Lower lobe of right lung (tissue), 2 donors: ENCODE measurements at regions not wholly inside any gene's neighbourhood (a gene's known extent, or its start where the extent isn't known, plus 50 kb on each side); places are given as distances from the start of the nearest gene placed in this dataset.
A peak's percentile ranks its signal among the peaks of the same experiment; 100 is the strongest.

Experiments
- ATAC-seq, 2 donors: fragments of 200-7000 bp; cut with Tn5 transposase; one replicate each; pipeline ENCODE4 v1.9.1; 2020 to 2022; ENCODE audit warnings: mild to moderate bottlenecking in 2 of 2, moderate library complexity in 2 of 2
- DNase-seq: peaks from one replicate; pipeline ENCODE4 v3.0.0-alpha.2; 2020
- H3K27ac ChIP-seq: fragments of 200-600 bp; one replicate; pipeline ENCODE4 v1.8.0; 2022
- H3K27me3 ChIP-seq: fragments of 200-600 bp; one replicate; pipeline ENCODE4 v1.8.0; 2022; ENCODE audit warnings: low read depth
- H3K36me3 ChIP-seq: fragments of 200-600 bp; one replicate; pipeline ENCODE4 v1.8.0; 2022; ENCODE audit warnings: mild to moderate bottlenecking
- H3K4me1 ChIP-seq: fragments of 200-600 bp; one replicate; pipeline ENCODE4 v1.8.0; 2022
- H3K4me3 ChIP-seq: fragments of 200-600 bp; one replicate; pipeline ENCODE4 v1.8.0; 2022; ENCODE audit warnings: mild to moderate bottlenecking
- H3K9me3 ChIP-seq: fragments of 200-600 bp; one replicate; pipeline ENCODE4 v1.8.0; 2022
- CTCF ChIP-seq: fragments of 200-600 bp; IDR thresholded peaks from one replicate; pipeline ENCODE4 v1.8.0; 2022; ENCODE audit warnings: antibody characterized with exemption, mild to moderate bottlenecking
- intact Hi-C: fragments of 100-400 bp; cut with DNase I; formaldehyde crosslinking; loops from one replicate; pipeline ENCODE4 v1.11.0; 2022
- donor health status: DM: no; HTN: yes; CAD: no; lungs with severe emphysema.

- ATAC-seq = no peak
- no peak for TF ChIP-seq CTCF
- H3K4me3 ChIP-seq = no peak overlapping the region
Observed at GRCh38 chr21:45343891-45344290, 56.2 kb upstream of the POFUT2 start.

GRCh38 chr21:45344576-45344975 is 56.9 kb upstream of the POFUT2 start:
- intact Hi-C loops = no loop called here
- Histone ChIP-seq H3K4me1 (peaks cover 27% of the 10 kb centered on the region), H3K27ac (no peak overlapping the region), H3K27me3 (no peaks in the 10 kb centered on the region), H3K9me3 (no peaks in the 10 kb centered on the region), H3K4me3 (no peak overlapping the region), H3K36me3 (no peaks in the 10 kb centered on the region)
- no peak for ATAC-seq
- TF ChIP-seq CTCF = no peak
- DNase-seq = no peak

More at GRCh38 chr21:45343891-45344290, 56.2 kb upstream of the POFUT2 start:
- H3K9me3 ChIP-seq = no peaks in the 10 kb centered on the region
- intact Hi-C loops = no loop called here
- H3K27ac ChIP-seq = no peak overlapping the region
- DNase-seq = no peak
- H3K4me1 ChIP-seq = peaks cover 27% of the 10 kb centered on the region
- no peaks in the 10 kb centered on the region for H3K27me3 ChIP-seq
- H3K36me3 ChIP-seq = no peaks in the 10 kb centered on the region

GRCh38 chr21:45347048-45347711 is 57.8 kb upstream of the COL18A1 start:
- intact Hi-C loops = no loop called here
- no peaks in the 10 kb centered on the region for H3K9me3 ChIP-seq
- H3K27me3 ChIP-seq = no peaks in the 10 kb centered on the region
- H3K4me3 ChIP-seq = no peak overlapping the region
- no peak for ATAC-seq
- no peak for TF ChIP-seq CTCF
- H3K4me1 ChIP-seq = peaks cover 17% of the 10 kb centered on the region
- no peak overlapping the region for H3K27ac ChIP-seq
- H3K36me3 ChIP-seq = no peaks in the 10 kb centered on the region
- no peak for DNase-seq

GRCh38 chr21:45347712-45348499 is 57.1 kb upstream of the COL18A1 start:
- TF ChIP-seq CTCF = no peak
- Histone ChIP-seq H3K4me3 (no peak overlapping the region), H3K4me1 (peaks cover 17% of the 10 kb centered on the region), H3K36me3 (no peaks in the 10 kb centered on the region), H3K27me3 (no peaks in the 10 kb centered on the region), H3K9me3 (no peaks in the 10 kb centered on the region), H3K27ac (no peak overlapping the region)
- ATAC-seq = peak in 1 of 2 donors; percentile 11
- intact Hi-C loops = no loop called here
- DNase-seq = peak; percentile 45

GRCh38 chr21:45348591-45349327 is 56.2 kb upstream of the COL18A1 start:
- Histone ChIP-seq H3K4me1 (peaks cover 17% of the 10 kb centered on the region), H3K36me3 (no peaks in the 10 kb centered on the region), H3K9me3 (no peaks in the 10 kb centered on the region), H3K27ac (peak overlapping the region; percentile 49), H3K27me3 (no peaks in the 10 kb centered on the region), H3K4me3 (no peak overlapping the region)
- no peak for ATAC-seq
- DNase-seq = peak; percentile 28
- intact Hi-C loops = no loop called here
- TF ChIP-seq CTCF = no peak
